ENCODE measurements at regions not wholly inside any gene's neighbourhood (a gene's known extent, or its start where the extent isn't known, plus 50 kb on each side); places are given as distances from the start of the nearest gene placed in this dataset.

GRCh38 chr10:36042135-36042534 is 400.0 kb upstream of the FZD8 start:
- TF ChIP-seq CTCF (IDR thresholded peaks at IDR 0.05; ENCODE audit: low read length) (no peak), EZH2 (optimal IDR thresholded peaks at IDR 0.05; ENCODE audit: low read depth, low read length) (no peak), EZH2phosphoT487 (IDR thresholded peaks at IDR 0.05; ENCODE audit: low read length) (no peak)

All from MM.1S (cell line).